NCI-H2171 treated with DMSO at 0.1 percent for 48 hours (cell line): ENCODE measurements at regions not wholly inside any gene's neighbourhood (a gene's known extent, or its start where the extent isn't known, plus 50 kb on each side); places are given as distances from the start of the nearest gene placed in this dataset.
A peak's percentile ranks its signal among the peaks of the same experiment; 100 is the strongest.

Source experiments
- DNase-seq: peaks from one replicate; lab custom pipeline; 2025; lab: John Stamatoyannopoulos, UW

- DNase-seq = no peak
Observed at GRCh38 chr4:144574000-144574399, 72.0 kb upstream of the HHIP start.

GRCh38 chr4:144574509-144574908 is 71.4 kb upstream of the HHIP start:
- DNase-seq = no peak

- peak; percentile 7 for DNase-seq
Observed at GRCh38 chr4:144575181-144575580, 70.8 kb upstream of the HHIP start.

- no peak for DNase-seq
Observed at GRCh38 chr4:144578681-144579080, 67.3 kb upstream of the HHIP start.

GRCh38 chr4:144579411-144580030 is 66.4 kb upstream of the HHIP start:
- DNase-seq = no peak

GRCh38 chr4:144580430-144580829 is 65.5 kb upstream of the HHIP start:
- no peak for DNase-seq

- DNase-seq = no peak
Observed at GRCh38 chr4:144582105-144582850, 63.7 kb upstream of the HHIP start.

- DNase-seq = no peak
Observed at GRCh38 chr4:144582975-144583374, 63.0 kb upstream of the HHIP start.

GRCh38 chr4:144583658-144584057 is 62.3 kb upstream of the HHIP start:
- DNase-seq = no peak

- no peak for DNase-seq
Observed at GRCh38 chr4:144584428-144584827, 61.5 kb upstream of the HHIP start.

- DNase-seq = no peak
Observed at GRCh38 chr4:144589512-144589911, 56.4 kb upstream of the HHIP start.

- no peak for DNase-seq
Observed at GRCh38 chr4:144590020-144590419, 55.9 kb upstream of the HHIP start.

- no peak for DNase-seq
Observed at GRCh38 chr4:144591401-144591800, 54.6 kb upstream of the HHIP start.

- no peak for DNase-seq
Observed at GRCh38 chr4:144592264-144592663, 53.7 kb upstream of the HHIP start.

GRCh38 chr4:144594471-144594986 is 51.4 kb upstream of the HHIP start:
- no peak for DNase-seq

- DNase-seq = no peak
Observed at GRCh38 chr4:144595681-144596080, 50.3 kb upstream of the HHIP start.
